Renal cortical epithelial cell (primary cell): ENCODE measurements at regions not wholly inside any gene's neighbourhood (a gene's known extent, or its start where the extent isn't known, plus 50 kb on each side); places are given as distances from the start of the nearest gene placed in this dataset.
"Not testable (repeated sequence)": the region's sequence is repeated elsewhere in the genome, so short reads cannot be mapped to it uniquely, and the experiment has no call there.

Experiments used
- DNase-seq: peaks from one replicate; pipeline ENCODE4 v3.0.0-alpha.2; 2011; ENCODE audit warnings: low read depth

DNA sequence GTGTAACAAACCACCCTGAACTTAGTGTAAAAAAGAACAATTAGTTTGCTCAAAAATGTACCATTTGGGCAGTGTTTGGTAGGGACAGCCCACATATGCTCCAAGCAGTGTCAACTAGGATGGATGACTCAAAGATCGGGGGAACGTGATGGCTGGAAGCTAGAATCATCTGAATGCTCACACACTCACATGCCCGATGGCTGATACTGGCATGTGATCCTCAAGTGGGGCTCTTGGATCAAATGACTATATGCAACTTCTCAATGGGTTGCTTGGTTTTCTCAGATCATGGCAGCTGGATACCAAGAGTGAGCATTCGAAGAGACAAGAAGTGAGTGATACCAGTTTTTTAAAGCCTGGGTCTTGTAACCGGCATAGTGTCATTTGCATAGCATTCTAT lies 335.9 kb upstream of the KCNMB2 start:
- no peak for DNase-seq

GRCh38 chr3:178201714-178202113 lies 334.5 kb upstream of the KCNMB2 start:
- no peak for DNase-seq

GRCh38 chr3:178202194-178202593 lies 334.0 kb upstream of the KCNMB2 start:
- no peak for DNase-seq

- no peak for DNase-seq
These were observed 333.1 kb upstream of the KCNMB2 start for GRCh38 chr3:178203165-178203564.

GRCh38 chr3:178203650-178204049 lies 332.6 kb upstream of the KCNMB2 start:
- no peak for DNase-seq

GRCh38 chr3:178205740-178206139 lies 330.5 kb upstream of the KCNMB2 start:
- peak; percentile 11 for DNase-seq

DNA sequence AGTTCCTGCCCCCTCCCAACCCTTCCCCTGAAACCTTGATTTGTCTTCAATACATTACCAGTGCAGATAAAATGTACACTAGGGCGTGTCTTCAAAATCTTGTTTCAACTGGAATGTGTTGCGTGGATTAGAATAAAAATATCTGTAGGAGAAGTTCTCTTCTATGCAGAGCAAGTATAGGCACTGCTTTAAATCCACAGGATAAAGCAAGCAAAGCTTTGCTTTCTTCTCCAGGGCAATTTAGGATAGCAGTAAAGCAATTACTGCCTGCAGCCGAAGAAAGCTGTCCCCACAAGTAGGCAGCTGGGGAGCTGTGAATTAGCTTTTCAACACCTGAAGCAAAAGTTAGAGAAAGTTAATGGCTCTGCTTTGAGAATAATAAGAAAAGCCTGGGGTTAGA lies 329.7 kb upstream of the KCNMB2 start:
- no peak for DNase-seq

DNA sequence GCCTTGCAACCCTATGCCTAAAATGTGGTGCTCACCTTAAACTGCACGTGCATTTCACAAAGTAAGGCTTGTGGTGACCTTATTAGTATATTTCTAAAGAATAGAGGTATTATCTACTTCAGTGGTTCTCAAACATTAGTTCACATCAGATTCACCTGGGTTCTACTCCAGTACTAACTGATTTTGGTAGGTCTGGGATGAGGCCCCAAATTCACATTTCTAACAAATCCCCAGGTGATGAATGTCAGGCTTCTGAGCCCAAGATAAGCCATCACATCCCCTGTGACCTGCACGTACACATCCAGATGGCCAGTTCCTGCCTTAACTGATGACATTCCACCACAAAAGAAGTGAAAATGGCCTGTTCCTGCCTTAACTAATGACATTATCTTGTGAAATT lies 329.1 kb upstream of the KCNMB2 start:
- DNase-seq, result not testable (repeated sequence)

DNA sequence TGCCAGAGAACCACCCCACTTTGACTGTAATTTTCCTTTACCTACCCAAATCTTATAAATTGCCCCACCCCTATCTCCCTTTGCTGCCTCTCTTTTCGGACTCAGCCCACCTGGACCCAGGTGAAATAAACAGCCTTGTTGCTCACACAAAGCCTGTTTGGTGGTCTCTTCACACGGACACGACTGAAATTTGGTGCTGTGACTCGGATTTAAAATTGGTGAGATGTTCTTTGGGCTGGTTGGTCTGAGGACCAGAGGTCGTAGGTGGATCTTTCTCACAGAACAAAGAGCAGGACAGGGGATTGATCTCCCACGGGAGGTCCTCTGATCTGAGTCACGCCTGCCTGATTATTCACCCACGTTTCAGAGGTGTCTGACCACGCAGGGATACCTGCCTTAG lies 328.6 kb upstream of the KCNMB2 start:
- not testable (repeated sequence) for DNase-seq

DNA sequence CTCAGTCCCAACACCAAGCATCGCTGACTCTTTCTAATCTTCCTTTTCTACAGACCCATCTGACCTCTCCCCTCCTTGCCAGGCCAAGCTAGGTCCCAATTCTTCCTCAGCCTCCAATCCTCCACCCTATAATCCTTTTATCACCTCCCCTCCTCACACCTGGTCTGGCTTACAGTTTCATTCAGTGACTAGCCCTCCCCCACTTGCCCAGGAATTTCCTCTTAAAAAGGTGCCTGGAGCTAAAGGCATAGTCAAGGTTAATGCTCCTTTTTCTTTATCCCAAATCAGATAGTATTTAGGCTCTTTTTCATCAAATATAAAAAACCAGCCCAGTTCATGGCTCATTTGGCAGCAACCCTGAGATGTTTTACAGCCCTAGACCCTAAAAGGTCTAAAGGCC lies 327.1 kb upstream of the KCNMB2 start:
- DNase-seq, result not testable (repeated sequence)

DNA sequence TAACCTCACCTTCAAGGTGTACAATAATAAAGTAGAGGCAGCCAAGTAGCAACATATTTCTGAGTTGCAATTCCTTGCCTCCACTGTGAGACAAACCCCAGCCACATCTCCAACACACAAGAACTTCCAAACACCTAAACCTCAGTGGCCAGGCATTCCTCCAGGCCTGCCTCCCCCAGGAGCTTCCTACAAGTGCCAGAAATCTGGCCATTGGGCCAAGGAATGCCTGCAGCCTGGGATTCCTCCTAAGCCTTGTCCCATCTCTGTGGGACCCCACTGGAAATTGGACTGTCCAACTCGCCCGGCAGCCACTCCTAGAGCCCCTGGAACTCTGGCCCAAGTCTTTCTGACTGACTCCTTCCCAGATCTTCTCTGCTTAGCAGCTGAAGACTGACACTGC lies 326.6 kb upstream of the KCNMB2 start:
- not testable (repeated sequence) for DNase-seq

DNA sequence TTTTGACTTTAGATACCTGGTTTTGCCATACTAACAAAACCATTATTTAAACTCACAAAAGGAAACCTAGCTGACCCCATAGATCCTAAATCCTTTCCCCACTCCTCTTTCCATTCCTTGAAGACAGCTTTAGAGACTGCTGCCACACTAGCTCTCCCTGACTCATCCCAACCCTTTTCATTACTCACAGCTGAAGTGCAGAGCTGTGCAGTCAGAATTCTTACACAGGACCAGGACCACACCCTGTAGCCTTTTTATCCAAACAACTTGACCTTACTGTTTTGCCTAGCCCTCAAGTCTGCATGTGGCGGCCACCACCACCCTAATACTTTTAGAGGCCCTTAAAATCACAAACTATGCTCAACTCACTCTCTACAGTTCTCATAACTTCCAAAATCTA lies 325.1 kb upstream of the KCNMB2 start:
- DNase-seq, result peak; percentile 7

DNA sequence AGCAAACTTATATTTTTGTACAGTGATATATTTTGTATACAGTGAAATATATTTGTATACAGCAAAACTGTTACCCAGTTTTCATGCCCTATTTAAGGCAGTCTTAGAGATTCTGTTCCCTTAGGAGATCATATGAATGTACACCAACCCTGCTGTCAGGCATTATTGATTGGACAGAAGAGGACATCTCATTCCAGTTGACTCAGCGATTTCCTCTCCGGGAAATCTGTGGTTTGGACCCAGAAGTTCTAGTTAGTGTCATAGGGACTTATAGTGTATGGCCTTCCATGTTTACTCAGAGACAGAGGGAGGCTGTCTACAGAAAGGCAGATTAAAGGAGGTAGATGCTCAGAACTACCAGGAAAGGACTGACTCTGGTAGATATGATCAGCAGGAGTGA lies 318.8 kb upstream of the KCNMB2 start:
- no peak for DNase-seq

- DNase-seq, result no peak
These were observed 318.0 kb upstream of the KCNMB2 start for GRCh38 chr3:178218231-178218630.

DNA sequence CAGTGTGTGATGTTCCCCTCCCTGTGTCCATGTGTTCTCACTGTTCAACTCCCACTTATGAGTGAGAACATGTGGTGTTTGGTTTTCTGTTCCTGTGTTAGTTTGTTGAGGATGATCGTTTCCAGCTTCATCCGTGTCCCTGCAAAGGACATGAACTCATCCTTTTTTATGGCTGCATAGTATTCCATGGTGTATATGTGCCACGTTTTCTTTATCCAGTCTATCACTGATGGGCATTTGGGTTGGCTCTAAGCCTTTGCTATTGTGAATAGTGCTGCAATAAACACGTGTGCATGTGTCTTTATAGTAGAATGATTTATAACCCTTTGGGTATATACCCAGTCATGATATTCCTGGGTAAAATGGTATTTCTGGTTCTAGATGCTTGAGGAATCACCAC lies 316.6 kb upstream of the KCNMB2 start:
- DNase-seq, result not testable (repeated sequence)

DNA sequence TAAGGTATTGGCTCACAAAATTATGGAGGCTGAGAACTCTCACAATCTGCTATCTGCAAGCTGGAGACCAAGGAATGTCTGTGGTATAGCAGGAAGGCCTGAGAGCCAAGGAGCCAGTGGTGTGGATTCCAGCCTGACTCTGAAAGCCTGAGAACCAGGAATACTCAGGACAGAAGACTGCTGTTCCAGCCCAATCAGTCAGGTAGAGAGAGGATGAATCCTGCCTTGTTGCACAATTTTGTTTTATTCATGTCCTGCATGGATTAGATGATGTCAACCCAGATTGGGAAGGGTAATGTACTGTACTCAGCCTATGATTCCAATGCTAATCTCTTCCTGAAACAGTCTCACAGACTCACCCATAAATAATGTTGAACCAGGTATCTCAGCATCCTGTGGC lies 312.4 kb upstream of the KCNMB2 start:
- DNase-seq, result no peak

DNA sequence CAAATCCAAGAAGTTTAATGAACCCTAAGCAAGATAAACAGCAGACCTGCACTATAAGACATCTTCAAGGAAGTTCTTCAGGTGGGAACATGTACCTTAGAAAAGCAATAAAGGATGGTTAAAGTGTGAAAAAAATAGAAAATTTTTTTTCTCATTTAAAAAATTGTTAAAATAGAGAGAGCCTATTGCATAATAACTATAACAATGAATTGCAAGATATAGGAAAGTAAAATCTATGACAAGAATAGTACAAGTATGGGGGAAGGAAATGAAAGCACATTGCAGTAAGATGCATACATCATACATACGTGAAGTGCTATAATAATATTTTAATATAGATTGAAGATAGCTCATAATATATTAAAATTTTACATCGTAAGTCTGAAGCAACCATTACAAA lies 310.1 kb upstream of the KCNMB2 start:
- DNase-seq, result no peak

- DNase-seq, result no peak
These were observed 304.6 kb upstream of the KCNMB2 start for GRCh38 chr3:178231645-178232044.

- no peak for DNase-seq
These were observed 302.7 kb upstream of the KCNMB2 start for GRCh38 chr3:178233371-178234071.

- no peak for DNase-seq
These were observed 299.5 kb upstream of the KCNMB2 start for GRCh38 chr3:178236555-178237277.

GRCh38 chr3:178238179-178238578 lies 298.1 kb upstream of the KCNMB2 start:
- DNase-seq, result peak; percentile 3

GRCh38 chr3:178244733-178245709 lies 291.2 kb upstream of the KCNMB2 start:
- no peak for DNase-seq
